ENCODE measurements at regions not wholly inside any gene's neighbourhood (a gene's known extent, or its start where the extent isn't known, plus 50 kb on each side); places are given as distances from the start of the nearest gene placed in this dataset.
"Not testable (repeated sequence)": the region's sequence is repeated elsewhere in the genome, so short reads cannot be mapped to it uniquely, and the experiment has no call there.

DNA sequence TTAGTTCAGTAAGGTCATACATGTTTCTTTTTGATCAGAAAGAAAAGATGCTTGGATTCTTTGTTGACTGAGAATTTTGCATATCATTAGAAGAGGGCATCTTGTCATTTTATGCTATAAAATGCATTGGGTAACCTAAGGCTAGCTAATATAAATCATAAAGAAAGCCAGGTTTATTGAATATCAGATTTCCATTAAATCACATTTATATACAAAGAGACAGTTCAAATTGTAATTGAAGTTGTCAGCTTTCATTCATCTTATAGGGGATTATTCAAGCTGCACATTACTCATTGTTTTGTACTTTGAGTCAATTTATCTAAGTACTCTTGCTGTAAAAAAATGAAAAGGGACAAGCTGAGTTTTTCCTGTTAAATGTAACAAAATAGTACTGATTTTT is 259.1 kb upstream of the CDH12 start:
- Histone ChIP-seq H4K20me1 (ENCODE audit: insufficient read depth, poor library complexity, severe bottlenecking) (no peaks in the 10 kb centered on the region), H3K4me3 (no peak overlapping the region), H3K27ac (no peak overlapping the region), H3K9me3 (ENCODE audit: low read depth) (no peaks in the 10 kb centered on the region), H2AFZ (no peak overlapping the region), H3K4me2 (no peak overlapping the region), H3K27me3 (no peaks in the 10 kb centered on the region), H3K9me2 (replicated peaks; ENCODE audit: insufficient read depth) (no peaks in the 10 kb centered on the region), H3K4me1 (ENCODE audit: insufficient read depth) (no peaks in the 10 kb centered on the region), H3K36me3 (replicated peaks; ENCODE audit: insufficient read depth, low read depth) (no peaks in the 10 kb centered on the region), H3K79me2 (no peaks in the 10 kb centered on the region)
- TF ChIP-seq EZH2 (IDR thresholded peaks at IDR 0.05; ENCODE audit: borderline replicate concordance) (no peak), EZH2phosphoT487 (IDR thresholded peaks at IDR 0.05; ENCODE audit: low read depth, severe bottlenecking, unreplicated experiment) (no peak)
- TF ChIP-seq, protein P1, sequence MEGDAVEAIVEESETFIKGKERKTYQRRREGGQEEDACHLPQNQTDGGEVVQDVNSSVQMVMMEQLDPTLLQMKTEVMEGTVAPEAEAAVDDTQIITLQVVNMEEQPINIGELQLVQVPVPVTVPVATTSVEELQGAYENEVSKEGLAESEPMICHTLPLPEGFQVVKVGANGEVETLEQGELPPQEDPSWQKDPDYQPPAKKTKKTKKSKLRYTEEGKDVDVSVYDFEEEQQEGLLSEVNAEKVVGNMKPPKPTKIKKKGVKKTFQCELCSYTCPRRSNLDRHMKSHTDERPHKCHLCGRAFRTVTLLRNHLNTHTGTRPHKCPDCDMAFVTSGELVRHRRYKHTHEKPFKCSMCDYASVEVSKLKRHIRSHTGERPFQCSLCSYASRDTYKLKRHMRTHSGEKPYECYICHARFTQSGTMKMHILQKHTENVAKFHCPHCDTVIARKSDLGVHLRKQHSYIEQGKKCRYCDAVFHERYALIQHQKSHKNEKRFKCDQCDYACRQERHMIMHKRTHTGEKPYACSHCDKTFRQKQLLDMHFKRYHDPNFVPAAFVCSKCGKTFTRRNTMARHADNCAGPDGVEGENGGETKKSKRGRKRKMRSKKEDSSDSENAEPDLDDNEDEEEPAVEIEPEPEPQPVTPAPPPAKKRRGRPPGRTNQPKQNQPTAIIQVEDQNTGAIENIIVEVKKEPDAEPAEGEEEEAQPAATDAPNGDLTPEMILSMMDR (IDR thresholded peaks at IDR 0.05; ENCODE audit: poor library complexity) = no peak
- DNase-seq (ENCODE audit: low spot score) = no peak

DNA sequence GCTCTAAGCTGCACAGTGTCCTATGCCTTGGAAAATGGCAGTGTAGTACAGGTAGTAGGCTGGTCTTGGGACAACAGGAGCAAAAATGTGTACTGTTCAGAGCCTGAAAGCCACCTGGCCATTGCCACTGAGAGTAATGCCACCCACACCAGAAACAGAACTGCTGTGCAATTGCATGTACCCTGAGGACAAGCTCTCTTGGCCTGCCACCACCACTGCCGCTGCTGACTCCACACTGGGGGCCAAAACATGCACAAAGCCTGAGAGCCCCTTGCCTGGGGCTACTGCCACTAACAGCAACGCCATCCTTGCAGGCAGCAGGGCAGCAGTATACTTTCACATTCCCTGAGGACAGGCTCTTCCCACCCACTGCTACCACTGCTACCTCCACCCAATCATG is 251.9 kb upstream of the CDH12 start:
- no peaks in the 10 kb centered on the region for H3K4me1 ChIP-seq (ENCODE audit: insufficient read depth)
- no peak overlapping the region for H3K27ac ChIP-seq
- no peaks in the 10 kb centered on the region for H3K9me2 ChIP-seq (replicated peaks; ENCODE audit: insufficient read depth)
- H3K9me3 ChIP-seq (ENCODE audit: low read depth) = no peaks in the 10 kb centered on the region
- H3K4me3 ChIP-seq = no peak overlapping the region
- H3K27me3 ChIP-seq = no peaks in the 10 kb centered on the region
- no peak overlapping the region for H3K4me2 ChIP-seq
- H4K20me1 ChIP-seq (ENCODE audit: insufficient read depth, poor library complexity, severe bottlenecking) = no peaks in the 10 kb centered on the region
- H3K36me3 ChIP-seq (replicated peaks; ENCODE audit: insufficient read depth, low read depth) = no peaks in the 10 kb centered on the region
- no peak overlapping the region for H2AFZ ChIP-seq
- no peak for DNase-seq (ENCODE audit: low spot score)
- no peaks in the 10 kb centered on the region for H3K79me2 ChIP-seq
- TF ChIP-seq EZH2phosphoT487 (IDR thresholded peaks at IDR 0.05; ENCODE audit: low read depth, severe bottlenecking, unreplicated experiment) (no peak), EZH2 (IDR thresholded peaks at IDR 0.05; ENCODE audit: borderline replicate concordance) (no peak)
- TF ChIP-seq, protein P1 (IDR thresholded peaks at IDR 0.05; ENCODE audit: poor library complexity) = no peak
- WGBS (ENCODE audit: low lambda C conversion rate, missing lambda C conversion rate) = 86% methylated on average over 2 of the region's 2 CpGs

DNA sequence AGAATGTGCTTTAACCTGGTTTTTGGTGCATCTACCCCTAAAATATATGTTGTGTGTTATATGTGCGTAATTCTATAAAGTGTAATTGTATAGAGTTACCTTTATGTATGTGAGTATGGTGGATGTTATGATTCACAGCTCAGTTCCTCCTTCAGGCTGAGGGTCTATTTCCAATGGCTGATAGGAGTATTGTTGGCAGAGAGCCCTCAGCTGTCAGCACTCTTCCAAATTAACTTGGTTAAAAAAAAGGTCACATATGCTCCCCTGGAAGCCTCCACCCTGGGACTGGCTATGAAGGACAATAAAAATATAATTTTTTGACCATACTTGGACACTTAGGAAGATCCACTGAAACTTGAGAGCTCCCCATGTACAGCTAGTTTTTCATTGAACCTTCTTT is 250.4 kb upstream of the CDH12 start:
- Histone ChIP-seq H3K9me2 (replicated peaks; ENCODE audit: insufficient read depth) (no peaks in the 10 kb centered on the region), H4K20me1 (ENCODE audit: insufficient read depth, poor library complexity, severe bottlenecking) (no peaks in the 10 kb centered on the region), H3K79me2 (no peaks in the 10 kb centered on the region), H3K4me3 (no peak overlapping the region), H3K27me3 (no peaks in the 10 kb centered on the region), H3K4me2 (no peak overlapping the region), H3K27ac (no peak overlapping the region), H3K4me1 (ENCODE audit: insufficient read depth) (no peaks in the 10 kb centered on the region), H3K36me3 (replicated peaks; ENCODE audit: insufficient read depth, low read depth) (no peaks in the 10 kb centered on the region), H3K9me3 (ENCODE audit: low read depth) (no peaks in the 10 kb centered on the region), H2AFZ (no peak overlapping the region)
- WGBS (ENCODE audit: low lambda C conversion rate, missing lambda C conversion rate) = 92% methylated on average over 1 of the region's 1 CpG
- no peak for DNase-seq (ENCODE audit: low spot score)
- TF ChIP-seq, protein P1 (IDR thresholded peaks at IDR 0.05; ENCODE audit: poor library complexity) = no peak
- no peak for TF ChIP-seq EZH2phosphoT487 (IDR thresholded peaks at IDR 0.05; ENCODE audit: low read depth, severe bottlenecking, unreplicated experiment)
- no peak for TF ChIP-seq EZH2 (IDR thresholded peaks at IDR 0.05; ENCODE audit: borderline replicate concordance)

DNA sequence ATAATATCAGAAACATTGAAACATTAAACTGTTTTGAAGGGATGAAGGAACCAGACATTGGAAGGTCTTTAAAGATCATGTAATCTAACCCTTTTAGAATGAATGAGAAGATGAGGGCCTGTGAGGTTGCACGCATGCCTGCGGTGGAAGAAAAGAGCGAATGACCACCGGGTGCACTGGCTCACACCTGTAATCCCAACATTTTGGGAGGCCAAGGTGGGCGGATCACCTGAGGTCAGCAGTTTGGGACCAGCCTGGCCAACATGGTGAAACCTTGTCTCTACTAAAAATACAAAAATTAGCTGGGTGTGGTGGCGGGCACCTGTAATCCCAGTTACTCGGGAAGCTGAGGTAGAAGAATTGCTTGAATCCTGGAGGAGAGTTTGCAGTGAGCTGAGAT is 242.3 kb upstream of the CDH12 start:
- H3K4me1 ChIP-seq (ENCODE audit: insufficient read depth); H3K9me3 ChIP-seq (ENCODE audit: low read depth); H4K20me1 ChIP-seq (ENCODE audit: insufficient read depth, poor library complexity, severe bottlenecking); H3K79me2 ChIP-seq; DNase-seq (ENCODE audit: low spot score); H3K36me3 ChIP-seq (replicated peaks; ENCODE audit: insufficient read depth, low read depth); H3K27ac ChIP-seq; H2AFZ ChIP-seq; H3K27me3 ChIP-seq; H3K4me2 ChIP-seq; H3K9me2 ChIP-seq (replicated peaks; ENCODE audit: insufficient read depth); H3K4me3 ChIP-seq: not testable (repeated sequence)
- 92% methylated on average over 7 of the region's 7 CpGs for WGBS (ENCODE audit: low lambda C conversion rate, missing lambda C conversion rate)

Data from hepatocyte (in vitro differentiated cells).